ENCODE measurements at regions not wholly inside any gene's neighbourhood (a gene's known extent, or its start where the extent isn't known, plus 50 kb on each side); places are given as distances from the start of the nearest gene placed in this dataset.

DNA sequence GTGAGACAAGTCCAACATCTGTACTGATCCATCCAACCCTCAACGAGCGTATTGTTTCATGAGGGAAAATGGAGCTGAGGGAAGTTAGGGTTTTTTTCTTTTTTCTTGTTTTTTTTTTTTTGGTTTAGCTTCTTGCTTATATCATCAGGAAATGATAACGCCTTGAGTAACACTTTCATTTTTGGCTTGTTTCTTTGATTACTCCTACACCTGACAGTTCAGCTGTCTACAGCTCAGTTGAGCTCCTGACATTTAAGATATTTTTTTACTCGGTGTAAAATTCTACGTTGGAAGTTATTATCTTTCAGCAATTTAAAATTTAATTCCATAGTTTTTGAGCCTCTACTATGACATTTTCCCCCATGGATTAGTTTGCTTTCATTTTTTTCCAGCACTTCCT is 691.0 kb upstream of the HTR2C start:
- Histone ChIP-seq H3K27ac (ENCODE audit: low read depth) (no peak overlapping the region), H3K36me3 (ENCODE audit: insufficient read depth) (no peaks in the 10 kb centered on the region), H3K4me1 (ENCODE audit: insufficient read depth) (no peaks in the 10 kb centered on the region), H3K4me3 (ENCODE audit: low read depth, low read length) (no peak overlapping the region)
- 88% methylated on average over 5 of the region's 5 CpGs for WGBS
- DNase-seq (ENCODE audit: extremely low spot score), result no peak

DNA sequence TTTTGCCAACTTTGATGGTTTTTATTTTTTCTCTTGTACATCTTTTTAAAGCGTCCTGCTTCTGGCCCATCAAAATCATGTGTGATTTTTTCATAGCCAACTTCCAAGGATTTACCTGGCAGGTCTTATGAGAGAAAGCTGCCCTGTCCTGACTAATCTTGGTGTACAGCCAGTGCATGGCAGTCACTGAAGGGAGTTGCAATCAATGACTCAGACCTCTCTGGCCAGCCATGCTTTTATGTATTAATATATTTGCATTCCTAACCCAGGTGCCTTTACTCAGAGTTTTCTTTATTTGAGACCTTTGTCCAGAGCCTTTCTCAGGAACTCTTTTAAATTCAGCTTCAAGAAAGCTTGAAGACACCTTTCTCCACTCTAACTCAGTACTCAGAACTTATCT is 691.5 kb upstream of the HTR2C start:
- no peaks in the 10 kb centered on the region for H3K36me3 ChIP-seq (ENCODE audit: insufficient read depth)
- H3K4me1 ChIP-seq (ENCODE audit: insufficient read depth), result no peaks in the 10 kb centered on the region
- no peak overlapping the region for H3K4me3 ChIP-seq (ENCODE audit: low read depth, low read length)
- WGBS, result 90% methylated on average over 1 of the region's 1 CpG
- no peak for DNase-seq (ENCODE audit: extremely low spot score)
- H3K27ac ChIP-seq (ENCODE audit: low read depth), result no peak overlapping the region

DNA sequence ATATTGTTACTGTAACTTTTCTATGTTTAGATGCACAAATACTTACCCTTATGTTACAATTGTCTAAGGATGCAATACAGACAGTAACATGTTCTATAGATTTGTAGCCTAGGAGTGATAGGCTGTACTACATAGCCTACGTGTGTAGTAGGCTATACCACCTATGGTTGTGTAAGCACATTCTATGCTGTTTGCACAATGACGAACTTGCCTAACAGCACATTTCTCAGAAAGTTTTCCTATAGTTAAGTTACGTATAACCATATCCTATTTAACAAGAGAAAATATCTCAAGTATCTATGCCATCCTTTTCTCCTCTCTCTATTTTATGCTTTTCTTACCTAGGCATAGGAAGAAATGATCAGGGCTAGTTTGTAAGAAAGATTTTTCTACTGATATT is 710.8 kb upstream of the HTR2C start:
- Histone ChIP-seq H3K4me3 (ENCODE audit: low read depth, low read length) (no peak overlapping the region), H3K27ac (ENCODE audit: low read depth) (no peak overlapping the region), H3K36me3 (ENCODE audit: insufficient read depth) (no peaks in the 10 kb centered on the region), H3K4me1 (ENCODE audit: insufficient read depth) (no peaks in the 10 kb centered on the region)
- 94% methylated on average over 3 of the region's 3 CpGs for WGBS
- no peak for DNase-seq (ENCODE audit: extremely low spot score)

DNA sequence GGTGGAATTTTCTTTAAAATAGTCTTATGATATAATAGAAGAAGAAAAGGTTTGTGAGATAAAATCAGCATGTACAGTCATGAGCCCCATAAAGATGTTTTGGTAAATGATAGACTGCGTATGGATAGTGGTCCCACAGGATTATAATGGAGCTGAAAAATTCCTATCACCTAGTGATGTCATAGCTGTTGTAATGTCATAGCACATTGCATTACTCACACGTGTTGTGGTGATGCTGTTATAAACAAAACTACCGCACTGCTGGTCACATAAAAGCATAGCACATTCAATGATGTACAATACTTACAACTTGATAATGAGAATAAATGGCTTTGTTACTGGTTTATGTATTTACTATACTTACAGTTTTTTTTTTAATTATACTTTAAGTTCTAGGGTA is 715.2 kb upstream of the HTR2C start:
- no peak for DNase-seq (ENCODE audit: extremely low spot score)
- Histone ChIP-seq H3K4me1 (ENCODE audit: insufficient read depth) (no peaks in the 10 kb centered on the region), H3K36me3 (ENCODE audit: insufficient read depth) (no peaks in the 10 kb centered on the region), H3K4me3 (ENCODE audit: low read depth, low read length) (no peak overlapping the region), H3K27ac (ENCODE audit: low read depth) (no peak overlapping the region)
- 44% methylated on average over 3 of the region's 3 CpGs for WGBS

DNA sequence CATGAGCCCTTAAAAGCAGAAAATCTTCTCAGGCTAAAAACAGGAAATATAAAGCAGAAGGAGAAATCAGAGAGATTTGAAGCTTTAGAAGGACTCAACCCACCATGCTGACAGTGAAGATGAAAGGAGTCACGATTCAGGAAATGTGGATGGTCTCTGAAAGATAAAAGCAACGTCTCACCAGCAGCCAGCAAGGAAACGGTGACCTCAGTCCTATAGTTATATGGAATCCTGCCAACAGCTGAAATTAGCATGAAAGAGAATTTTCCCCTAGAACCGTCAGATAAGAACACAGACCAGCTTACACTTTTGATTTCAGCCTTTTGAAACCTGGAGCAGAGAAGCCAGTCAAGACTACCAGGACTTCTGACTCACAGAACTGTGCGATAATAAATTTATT is 715.7 kb upstream of the HTR2C start:
- no peaks in the 10 kb centered on the region for H3K4me1 ChIP-seq (ENCODE audit: insufficient read depth)
- no peak overlapping the region for H3K27ac ChIP-seq (ENCODE audit: low read depth)
- no peak for DNase-seq (ENCODE audit: extremely low spot score)
- WGBS, result 8% methylated on average over 5 of the region's 5 CpGs
- H3K36me3 ChIP-seq (ENCODE audit: insufficient read depth), result no peaks in the 10 kb centered on the region
- H3K4me3 ChIP-seq (ENCODE audit: low read depth, low read length), result no peak overlapping the region

DNA sequence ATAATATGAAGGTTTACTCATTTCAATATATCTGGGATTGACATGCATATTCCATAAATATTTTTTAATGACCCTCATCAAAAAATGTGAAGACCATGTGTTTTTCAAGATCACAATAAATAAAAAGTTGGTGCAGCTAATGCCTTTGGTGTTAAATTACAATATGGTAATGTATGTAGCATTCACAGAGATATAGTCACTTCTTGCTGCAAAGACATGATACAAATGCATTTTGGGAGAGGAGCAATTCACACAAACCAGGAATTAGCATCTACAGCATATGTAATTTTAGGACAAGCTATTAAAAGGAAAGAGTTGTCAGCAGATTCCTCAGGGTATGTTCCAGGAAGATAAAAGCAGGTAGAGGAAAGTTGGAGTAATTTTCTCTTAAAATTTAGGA is 734.5 kb upstream of the HTR2C start:
- Histone ChIP-seq H3K27ac (ENCODE audit: low read depth) (no peak overlapping the region), H3K4me3 (ENCODE audit: low read depth, low read length) (no peak overlapping the region), H3K36me3 (ENCODE audit: insufficient read depth) (no peaks in the 10 kb centered on the region), H3K4me1 (ENCODE audit: insufficient read depth) (no peaks in the 10 kb centered on the region)
- DNase-seq (ENCODE audit: extremely low spot score), result no peak

DNA sequence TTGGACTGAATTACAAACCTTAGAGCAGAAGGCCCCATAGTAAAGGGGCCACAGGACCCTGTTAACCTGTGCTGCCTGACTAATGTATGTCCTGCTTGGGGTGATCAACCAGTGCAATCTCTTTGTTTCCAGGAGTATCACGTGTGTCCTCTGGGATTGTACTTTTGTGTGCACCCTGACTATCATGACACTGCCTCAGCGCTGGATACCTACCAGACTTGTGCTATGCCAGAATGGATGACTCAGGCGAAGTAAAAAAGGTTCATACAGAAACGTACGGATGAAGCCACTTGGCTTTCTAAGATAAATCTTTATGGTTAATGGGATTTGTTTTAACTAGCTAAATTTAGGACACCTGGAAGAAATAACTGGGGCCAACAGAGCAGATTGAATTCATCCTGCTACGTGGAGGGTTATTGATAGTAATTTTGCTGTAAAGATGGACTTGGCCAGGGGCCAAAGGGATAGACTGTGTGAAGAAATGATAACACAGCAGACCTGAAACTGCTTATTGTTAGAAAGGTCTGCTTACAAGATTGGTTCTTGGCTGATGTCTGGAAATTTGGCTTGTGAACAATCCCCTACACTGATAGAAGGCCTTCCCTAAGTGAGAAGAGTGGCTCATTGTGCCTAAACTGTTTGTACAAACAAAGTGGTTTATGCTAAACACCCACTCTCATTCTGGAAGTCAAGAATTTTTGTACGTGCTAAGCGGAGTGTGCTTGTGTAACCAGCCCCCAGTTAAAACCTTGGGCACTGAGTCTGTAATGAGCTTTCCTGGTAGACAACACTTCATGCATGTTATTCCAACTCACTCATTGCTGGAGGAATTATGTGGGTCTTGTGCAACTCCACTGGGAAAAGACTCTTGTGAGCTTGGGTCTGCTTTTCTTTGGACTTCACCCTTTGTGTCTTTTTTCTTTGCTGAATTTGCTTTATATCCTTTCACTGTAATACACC is 750.5 kb upstream of the HTR2C start:
- no peaks in the 10 kb centered on the region for H3K4me1 ChIP-seq (ENCODE audit: insufficient read depth)
- no peak overlapping the region for H3K4me3 ChIP-seq (ENCODE audit: low read depth, low read length)
- H3K36me3 ChIP-seq (ENCODE audit: insufficient read depth), result no peaks in the 10 kb centered on the region
- H3K27ac ChIP-seq (ENCODE audit: low read depth), result no peak overlapping the region
- DNase-seq (ENCODE audit: extremely low spot score), result peak; percentile 2
- 32% methylated on average over 8 of the region's 8 CpGs for WGBS

DNA sequence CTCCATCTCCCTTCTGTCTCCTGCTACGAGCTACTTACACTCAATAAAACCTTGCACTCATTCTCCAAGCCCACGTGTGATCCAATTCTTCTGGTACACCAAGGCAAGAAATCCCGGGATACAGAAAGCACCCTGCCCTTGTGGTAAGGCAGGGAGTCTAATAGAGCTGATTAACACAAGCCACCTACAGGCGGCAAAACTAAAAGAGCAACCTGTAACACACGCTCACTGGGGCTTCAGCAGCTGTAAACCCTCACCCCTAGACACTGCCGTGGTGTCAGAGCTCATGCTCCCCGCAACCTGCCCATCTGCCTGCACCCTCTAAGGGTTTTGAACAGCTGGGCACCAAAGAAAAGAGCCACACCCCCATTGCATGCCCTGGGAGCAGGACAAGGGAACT is 755.4 kb upstream of the HTR2C start:
- 72% methylated on average over 7 of the region's 7 CpGs for WGBS
- no peak for DNase-seq (ENCODE audit: extremely low spot score)
- no peak overlapping the region for H3K27ac ChIP-seq (ENCODE audit: low read depth)

DNA sequence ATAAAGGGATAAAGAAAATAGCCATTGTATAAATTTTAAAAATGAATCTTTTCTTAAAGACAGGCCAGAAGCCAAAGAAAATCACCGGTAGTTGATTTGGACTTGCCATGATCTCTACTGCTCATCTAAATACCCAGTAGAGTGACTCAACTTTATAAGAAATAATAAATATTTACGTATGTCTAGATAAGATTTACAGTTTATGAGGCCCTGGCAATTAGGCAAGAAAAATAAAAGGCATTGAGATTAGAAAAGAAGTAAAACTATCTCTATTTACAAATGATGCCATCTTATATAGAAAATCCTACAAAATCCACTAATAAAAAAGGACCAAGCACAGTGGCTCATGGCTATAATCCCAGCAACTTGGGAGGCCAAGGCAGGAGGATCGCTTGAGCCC is 765.5 kb upstream of the HTR2C start:
- no peak overlapping the region for H3K27ac ChIP-seq (ENCODE audit: low read depth)
- H3K36me3 ChIP-seq (ENCODE audit: insufficient read depth), result no peaks in the 10 kb centered on the region
- WGBS, result 36% methylated on average over 3 of the region's 3 CpGs
- H3K4me1 ChIP-seq (ENCODE audit: insufficient read depth), result no peaks in the 10 kb centered on the region
- no peak overlapping the region for H3K4me3 ChIP-seq (ENCODE audit: low read depth, low read length)
- DNase-seq (ENCODE audit: extremely low spot score), result no peak

More for the DNA sequence above, 755.4 kb upstream of the HTR2C start:
- Histone ChIP-seq H3K36me3 (ENCODE audit: insufficient read depth) (no peaks in the 10 kb centered on the region), H3K4me1 (ENCODE audit: insufficient read depth) (no peaks in the 10 kb centered on the region), H3K4me3 (ENCODE audit: low read depth, low read length) (no peak overlapping the region)

DNA sequence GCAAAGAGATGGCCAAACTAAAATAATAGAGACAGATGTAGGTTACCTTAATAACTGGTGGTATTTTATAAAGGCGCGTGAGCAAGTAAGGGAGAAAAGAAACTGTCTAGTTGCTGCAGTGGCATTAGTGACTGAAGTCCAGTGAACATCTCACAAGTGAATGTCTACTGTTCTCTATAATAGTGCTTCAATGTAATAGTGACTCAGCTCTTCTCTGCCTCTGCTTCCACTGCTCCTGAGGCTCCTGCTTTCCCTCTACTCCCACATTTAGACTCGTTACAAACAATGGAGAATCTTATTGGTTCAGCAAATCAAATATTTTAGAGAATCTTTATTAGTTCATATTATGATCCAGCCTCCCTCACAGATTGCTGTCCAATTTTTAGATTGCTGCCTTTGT is 779.1 kb upstream of the HTR2C start:
- H3K4me1 ChIP-seq (ENCODE audit: insufficient read depth), result no peaks in the 10 kb centered on the region
- no peak overlapping the region for H3K27ac ChIP-seq (ENCODE audit: low read depth)
- H3K36me3 ChIP-seq (ENCODE audit: insufficient read depth), result no peaks in the 10 kb centered on the region
- 83% methylated on average over 3 of the region's 3 CpGs for WGBS
- DNase-seq (ENCODE audit: extremely low spot score), result no peak
- no peak overlapping the region for H3K4me3 ChIP-seq (ENCODE audit: low read depth, low read length)

DNA sequence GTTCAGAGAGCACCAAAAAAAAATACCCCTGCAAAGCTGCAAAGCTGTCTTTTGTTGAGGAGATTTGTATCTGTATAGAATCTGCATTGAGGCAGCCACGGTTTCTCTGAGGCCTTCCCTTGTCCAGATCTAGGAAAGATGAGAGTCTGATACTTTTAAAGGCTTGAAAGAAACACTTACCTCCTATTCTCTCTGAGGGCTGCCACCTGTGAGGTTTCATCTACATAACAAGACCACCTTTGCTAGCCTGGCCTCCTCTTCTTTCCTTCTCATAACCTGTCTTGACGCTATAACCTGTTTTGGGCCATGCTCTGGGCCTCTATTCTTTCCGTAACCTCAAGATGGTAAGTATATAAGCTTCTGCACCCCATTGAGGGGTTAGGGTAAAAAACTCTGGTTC is 779.6 kb upstream of the HTR2C start:
- 89% methylated on average over 3 of the region's 3 CpGs for WGBS
- Histone ChIP-seq H3K27ac (ENCODE audit: low read depth) (no peak overlapping the region), H3K36me3 (ENCODE audit: insufficient read depth) (no peaks in the 10 kb centered on the region), H3K4me1 (ENCODE audit: insufficient read depth) (no peaks in the 10 kb centered on the region), H3K4me3 (ENCODE audit: low read depth, low read length) (no peak overlapping the region)
- DNase-seq (ENCODE audit: extremely low spot score), result no peak

DNA sequence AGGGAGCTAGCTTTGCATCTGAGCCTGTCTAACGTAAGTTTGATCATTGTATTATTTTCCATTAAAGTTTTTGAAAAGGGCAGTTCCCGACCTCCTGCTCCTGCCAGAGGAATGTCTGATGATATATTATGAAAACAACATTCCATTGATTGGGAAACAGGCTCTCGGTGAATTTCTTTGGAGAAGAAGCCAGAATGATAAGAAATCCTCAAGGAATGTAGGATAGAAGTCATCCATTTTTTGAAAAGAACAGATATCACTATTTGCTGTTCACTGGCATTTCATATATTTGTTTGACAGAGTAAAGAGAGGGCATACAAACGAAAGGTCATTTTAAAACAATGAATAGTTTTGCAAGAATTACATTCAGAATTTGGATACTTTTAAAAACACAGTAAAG is 781.0 kb upstream of the HTR2C start:
- 35% methylated on average over 4 of the region's 4 CpGs for WGBS
- Histone ChIP-seq H3K36me3 (ENCODE audit: insufficient read depth) (no peaks in the 10 kb centered on the region), H3K4me3 (ENCODE audit: low read depth, low read length) (no peak overlapping the region), H3K27ac (ENCODE audit: low read depth) (no peak overlapping the region), H3K4me1 (ENCODE audit: insufficient read depth) (no peaks in the 10 kb centered on the region)
- no peak for DNase-seq (ENCODE audit: extremely low spot score)

DNA sequence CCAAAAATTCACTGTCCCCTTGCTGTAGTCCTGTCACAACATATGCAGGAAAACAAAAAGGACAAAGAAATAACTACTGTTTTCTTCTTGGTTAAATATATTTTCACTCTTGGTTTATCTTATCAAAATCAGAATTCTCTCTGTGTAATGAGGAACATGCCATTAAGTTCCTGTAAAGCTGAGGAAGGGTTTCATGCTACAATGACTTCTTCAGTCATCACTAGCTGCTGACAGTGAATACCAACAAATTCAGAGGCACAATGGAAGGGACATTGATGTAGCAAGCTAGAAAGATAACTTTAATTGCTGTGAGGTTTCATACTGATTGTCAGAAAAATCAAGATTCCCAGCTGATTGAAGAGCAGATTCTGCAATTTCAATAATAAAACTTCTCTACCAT is 782.9 kb upstream of the HTR2C start:
- Histone ChIP-seq H3K27ac (ENCODE audit: low read depth) (no peak overlapping the region), H3K36me3 (ENCODE audit: insufficient read depth) (no peaks in the 10 kb centered on the region), H3K4me3 (ENCODE audit: low read depth, low read length) (no peak overlapping the region), H3K4me1 (ENCODE audit: insufficient read depth) (no peaks in the 10 kb centered on the region)
- DNase-seq (ENCODE audit: extremely low spot score), result no peak

DNA sequence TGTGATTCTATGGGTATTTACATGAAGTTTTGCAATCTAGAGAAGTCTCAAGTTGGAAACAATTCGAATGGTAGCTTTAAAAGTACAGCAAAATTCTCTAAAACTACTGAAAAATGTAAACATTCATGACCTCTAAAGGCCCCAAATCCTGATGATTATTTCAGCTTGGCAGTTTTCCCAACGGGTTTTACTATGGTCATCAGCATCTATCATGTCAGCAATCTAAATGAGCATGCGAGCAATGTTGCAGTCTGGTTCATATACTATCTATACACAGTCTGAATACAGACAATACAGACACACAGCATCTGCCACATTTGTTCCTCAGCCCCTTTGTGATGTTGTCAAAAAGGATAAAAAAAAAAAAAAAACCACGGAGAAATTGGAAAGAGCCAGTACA is 790.3 kb upstream of the HTR2C start:
- Histone ChIP-seq H3K4me1 (ENCODE audit: insufficient read depth) (no peaks in the 10 kb centered on the region), H3K27ac (ENCODE audit: low read depth) (no peak overlapping the region), H3K36me3 (ENCODE audit: insufficient read depth) (no peaks in the 10 kb centered on the region), H3K4me3 (ENCODE audit: low read depth, low read length) (no peak overlapping the region)
- no peak for DNase-seq (ENCODE audit: extremely low spot score)
- 43% methylated on average over 4 of the region's 4 CpGs for WGBS

DNA sequence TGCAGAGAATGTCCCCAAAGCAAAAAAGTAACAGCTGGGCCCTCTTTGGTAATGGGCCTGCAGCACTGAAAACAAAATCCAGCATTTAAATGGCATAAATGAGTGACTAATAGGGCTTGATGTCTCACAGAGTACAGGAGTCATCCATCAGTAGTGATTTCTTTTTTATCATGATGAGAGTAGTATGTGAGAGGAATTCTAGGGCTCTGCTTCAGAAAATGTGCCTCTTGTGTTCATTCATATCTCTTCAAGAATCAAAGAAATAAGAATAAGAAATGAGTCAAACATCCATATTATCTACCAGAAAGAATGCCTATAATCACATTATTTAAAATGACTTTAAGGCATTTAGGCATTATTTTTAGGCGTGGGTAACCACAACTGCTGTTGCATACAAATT is 792.9 kb upstream of the HTR2C start:
- H3K4me3 ChIP-seq (ENCODE audit: low read depth, low read length), result no peak overlapping the region
- no peak overlapping the region for H3K27ac ChIP-seq (ENCODE audit: low read depth)
- no peaks in the 10 kb centered on the region for H3K36me3 ChIP-seq (ENCODE audit: insufficient read depth)
- no peak for DNase-seq (ENCODE audit: extremely low spot score)
- WGBS, result 92% methylated on average over 1 of the region's 1 CpG
- H3K4me1 ChIP-seq (ENCODE audit: insufficient read depth), result no peaks in the 10 kb centered on the region

All from urinary bladder (tissue), 3 donors.